NCI-H1436 (cell line): ENCODE measurements at regions not wholly inside any gene's neighbourhood (a gene's known extent, or its start where the extent isn't known, plus 50 kb on each side); places are given as distances from the start of the nearest gene placed in this dataset.

Experiments
- DNase-seq: peaks from one replicate; lab custom pipeline; 2025; lab: John Stamatoyannopoulos, UW

DNA sequence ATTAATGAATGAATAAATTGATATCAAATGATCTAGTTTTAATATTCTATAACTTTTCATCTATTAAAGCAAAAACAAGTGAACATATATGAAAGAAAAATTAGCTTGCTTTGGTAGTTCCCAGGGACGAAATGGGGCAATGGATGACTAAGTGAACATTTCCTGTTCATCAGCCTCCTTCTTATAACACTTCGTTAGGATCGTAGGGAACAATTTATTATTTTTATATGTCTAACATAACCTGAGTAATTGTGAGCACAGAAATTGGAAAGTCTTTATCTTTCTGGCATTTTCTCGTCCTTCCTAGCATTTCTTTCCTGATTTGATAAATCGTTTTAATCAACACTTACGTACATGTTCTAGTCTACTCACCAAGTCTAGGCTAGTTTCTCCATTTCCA, 59.1 kb upstream of the PPP1R3C start:
- DNase-seq: no peak

DNA sequence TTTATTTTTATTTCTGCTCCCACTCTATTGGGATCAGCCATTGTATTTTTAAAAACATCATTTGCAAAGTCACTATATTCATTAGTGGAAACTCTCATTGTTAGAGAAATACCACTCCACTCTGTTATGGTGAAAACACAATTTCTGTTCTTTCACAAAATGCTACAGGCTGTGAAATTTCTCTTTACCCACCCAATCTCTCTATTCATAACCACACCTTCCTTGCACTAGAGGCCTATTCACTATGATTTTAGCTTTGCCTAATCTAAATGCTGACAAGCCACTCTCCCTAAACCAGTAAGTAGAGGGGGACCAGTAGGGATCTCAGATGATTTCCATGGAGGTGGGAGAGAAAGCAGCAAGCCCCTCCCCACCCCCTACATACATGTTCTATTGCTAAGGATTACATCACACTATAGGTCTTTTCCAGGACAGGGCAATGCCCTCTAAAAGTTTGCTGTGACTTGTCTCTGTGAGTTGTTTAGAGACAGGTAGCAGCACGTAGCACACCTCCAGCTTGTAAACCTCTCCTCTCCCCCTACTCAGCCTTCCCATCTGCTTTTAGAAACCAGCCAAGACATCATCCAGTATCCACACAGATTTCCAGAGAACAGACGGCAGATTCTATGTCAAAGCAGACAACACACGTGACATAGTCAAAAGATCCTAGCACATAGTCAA, 58.3 kb upstream of the PPP1R3C start:
- DNase-seq: no peak

DNA sequence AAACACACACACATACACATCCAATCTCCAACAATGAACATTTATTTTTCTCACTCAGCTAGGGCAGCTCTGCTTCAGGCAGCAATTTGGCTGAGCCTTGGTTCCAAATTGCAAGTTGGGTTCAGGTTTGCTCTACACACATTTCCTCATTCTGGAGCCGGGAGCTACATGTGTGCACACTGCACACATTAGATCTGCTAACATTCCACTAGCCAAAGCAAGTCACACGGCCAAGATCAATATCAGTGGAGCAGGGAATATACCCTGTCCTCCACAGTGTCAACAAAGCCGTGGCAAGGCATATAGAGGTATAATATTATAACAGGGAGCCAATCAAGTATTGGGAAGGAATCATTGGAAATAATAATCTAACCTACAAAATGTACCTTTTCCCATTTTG, 57.5 kb upstream of the PPP1R3C start:
- DNase-seq: no peak

DNA sequence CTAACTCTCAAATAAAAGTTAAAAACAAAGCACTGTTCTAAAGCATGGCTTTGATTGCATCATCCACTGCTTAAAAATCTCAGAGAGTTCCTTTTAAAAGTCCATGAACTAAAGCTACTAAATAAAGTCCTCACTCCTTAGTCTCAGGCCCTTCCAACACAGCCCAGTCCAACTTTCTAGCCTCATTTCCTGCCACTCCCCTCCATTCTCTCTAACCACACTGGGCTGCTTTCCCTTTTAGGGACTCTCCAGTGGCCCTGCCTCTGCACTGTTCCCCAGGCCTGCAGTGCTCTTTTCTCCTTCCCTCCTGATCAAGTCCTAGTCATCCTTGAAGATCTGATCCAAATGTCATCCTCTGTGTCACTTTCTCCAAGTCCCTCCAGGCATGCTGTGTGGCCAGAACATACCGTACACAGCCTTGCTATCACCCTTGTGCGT, 56.9 kb upstream of the PPP1R3C start:
- DNase-seq: no peak

DNA sequence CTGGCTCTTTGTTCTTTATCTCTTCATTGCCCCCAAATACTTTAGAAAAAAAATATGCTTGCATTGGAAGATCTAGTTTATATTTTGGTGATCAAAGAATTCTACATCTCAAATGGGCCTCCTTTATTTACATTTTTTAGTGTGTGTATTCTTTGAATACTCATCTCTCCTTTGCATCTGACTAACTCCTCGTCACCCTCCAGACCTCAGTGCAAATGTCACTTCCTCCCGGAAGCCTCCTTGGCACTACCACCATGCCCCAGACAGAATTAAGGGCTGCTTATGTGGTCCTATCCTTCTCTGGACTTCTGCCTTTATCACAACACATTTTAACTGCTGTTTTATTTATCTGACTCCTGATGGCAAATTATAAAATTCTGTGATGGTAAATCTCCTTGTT, 52.0 kb upstream of the PPP1R3C start:
- no peak for DNase-seq

DNA sequence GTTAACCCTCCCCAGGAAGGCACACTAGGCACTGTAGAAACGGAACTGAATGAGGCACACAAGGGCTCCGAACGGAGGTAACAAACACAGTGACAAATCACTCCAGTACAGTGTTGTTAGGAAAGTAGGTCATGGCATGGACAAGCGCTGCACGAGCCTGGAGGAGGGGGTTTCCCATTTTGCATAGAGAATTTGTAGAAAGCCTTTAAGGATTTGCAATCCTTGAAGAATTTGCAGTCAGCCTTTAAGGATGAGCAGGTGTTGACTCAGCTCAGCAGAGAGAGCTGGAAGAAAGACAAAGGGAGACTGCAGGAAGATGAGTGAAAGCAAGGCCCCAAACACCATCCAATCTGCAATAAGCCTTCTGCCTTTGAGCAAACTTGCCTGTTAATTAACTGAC, 51.1 kb upstream of the PPP1R3C start:
- no peak for DNase-seq

DNA sequence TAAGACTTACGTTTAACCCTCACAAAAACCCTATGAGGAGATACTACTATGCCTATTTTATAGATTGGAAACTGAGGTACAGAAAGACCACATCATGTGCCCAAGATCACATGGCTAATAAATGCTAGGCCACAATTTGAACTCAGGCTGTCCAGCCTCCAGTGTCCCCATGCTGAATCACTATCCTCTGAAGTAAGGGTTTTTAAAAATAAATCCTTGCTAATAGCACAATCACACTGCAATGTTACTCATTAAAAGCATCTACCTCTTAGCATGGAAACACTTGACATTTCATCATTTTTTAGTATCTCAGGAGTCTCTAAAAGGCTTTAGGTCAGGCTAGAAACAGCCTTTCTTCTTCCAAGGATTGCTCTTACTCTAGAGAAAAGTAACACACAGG, 50.0 kb upstream of the PPP1R3C start:
- DNase-seq: no peak
